Stimulated activated CD4-positive, alpha-beta T cell treated with anti-CD3 and anti-CD28 coated beads, Interleukin-4, amount 100 ng/mL, for 24 hours (primary cell): ENCODE measurements at regions not wholly inside any gene's neighbourhood (a gene's known extent, or its start where the extent isn't known, plus 50 kb on each side); places are given as distances from the start of the nearest gene placed in this dataset.
A peak's percentile ranks its signal among the peaks of the same experiment; 100 is the strongest.
"Not testable (repeated sequence)": the region's sequence is repeated elsewhere in the genome, so short reads cannot be mapped to it uniquely, and the experiment has no call there.

Experiments used
- DNase-seq: peaks from one replicate; pipeline ENCODE4 v3.0.0-alpha.2; 2020

DNA sequence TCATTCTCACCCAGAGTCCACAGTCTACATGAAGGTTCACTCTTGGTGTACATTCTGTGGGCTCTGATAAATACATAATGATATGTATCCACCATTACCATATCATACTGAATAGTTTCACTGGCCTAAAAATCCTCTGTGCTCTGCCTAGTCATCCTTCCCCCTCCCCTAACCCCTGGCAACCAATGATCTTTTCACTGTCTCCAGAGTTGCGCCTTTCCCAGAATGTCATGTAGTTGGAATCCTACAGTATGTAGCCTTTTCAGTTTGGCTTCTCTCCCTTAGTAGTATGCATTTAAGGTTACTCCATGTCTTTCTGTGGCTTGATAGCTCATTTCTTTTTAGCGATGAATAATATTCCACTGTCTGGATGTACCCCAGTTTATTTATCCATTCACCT, 101.3 kb downstream of the NOG start:
- DNase-seq: no peak

DNA sequence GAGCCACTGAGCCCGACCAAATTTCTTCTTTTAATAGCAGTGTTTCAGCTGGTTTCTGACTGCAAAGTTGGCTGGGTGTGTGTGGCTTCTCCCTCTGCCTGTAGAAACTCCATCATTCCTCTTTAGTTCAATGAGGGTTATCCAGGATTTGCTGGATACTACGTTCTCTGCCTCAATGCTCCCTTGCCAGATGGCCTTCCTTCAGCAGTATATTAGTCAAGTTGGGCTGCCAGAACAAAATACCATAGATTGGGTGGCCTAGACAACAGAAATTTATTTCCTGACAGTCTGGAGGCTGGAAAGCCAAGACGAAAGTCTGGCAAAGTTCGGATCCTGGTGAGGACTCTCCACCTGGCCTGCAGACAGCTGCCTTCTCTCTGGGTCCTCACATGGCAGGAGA, 103.7 kb downstream of the NOG start:
- DNase-seq: no peak

DNA sequence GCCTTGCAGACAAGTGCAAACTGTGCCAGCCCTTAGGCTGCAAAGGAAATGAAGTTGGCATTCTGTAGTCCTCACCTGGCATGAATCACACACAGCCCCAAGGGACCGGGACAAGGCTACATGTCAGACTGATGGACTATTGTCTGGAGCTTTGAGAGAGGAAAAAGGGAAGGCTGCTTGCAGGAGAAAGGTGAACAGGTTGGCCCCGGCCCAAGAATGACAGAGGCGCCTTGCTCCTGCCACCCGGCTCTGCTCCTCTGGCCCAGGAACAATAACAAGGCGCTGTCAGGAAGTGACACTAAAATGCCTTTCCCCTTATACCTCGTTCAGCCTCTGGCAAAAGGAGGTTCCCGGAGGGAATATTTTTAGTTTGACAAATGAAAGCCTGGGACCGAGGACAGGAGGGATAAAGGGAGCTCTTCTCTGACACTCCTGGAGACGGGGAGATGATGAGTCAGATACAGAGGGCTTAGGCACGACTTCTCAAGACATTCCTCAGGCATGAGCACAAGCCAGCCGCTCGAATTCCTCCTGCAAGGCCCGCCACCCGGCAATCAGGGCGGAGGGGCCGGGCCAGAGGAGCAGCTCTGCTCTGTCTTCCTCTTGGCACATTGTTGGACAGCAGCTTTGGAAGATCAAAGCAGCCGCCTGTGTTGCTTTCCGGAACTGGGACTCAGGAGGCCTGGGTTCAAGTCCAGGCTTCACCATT, 105.8 kb downstream of the NOG start:
- no peak for DNase-seq

DNA sequence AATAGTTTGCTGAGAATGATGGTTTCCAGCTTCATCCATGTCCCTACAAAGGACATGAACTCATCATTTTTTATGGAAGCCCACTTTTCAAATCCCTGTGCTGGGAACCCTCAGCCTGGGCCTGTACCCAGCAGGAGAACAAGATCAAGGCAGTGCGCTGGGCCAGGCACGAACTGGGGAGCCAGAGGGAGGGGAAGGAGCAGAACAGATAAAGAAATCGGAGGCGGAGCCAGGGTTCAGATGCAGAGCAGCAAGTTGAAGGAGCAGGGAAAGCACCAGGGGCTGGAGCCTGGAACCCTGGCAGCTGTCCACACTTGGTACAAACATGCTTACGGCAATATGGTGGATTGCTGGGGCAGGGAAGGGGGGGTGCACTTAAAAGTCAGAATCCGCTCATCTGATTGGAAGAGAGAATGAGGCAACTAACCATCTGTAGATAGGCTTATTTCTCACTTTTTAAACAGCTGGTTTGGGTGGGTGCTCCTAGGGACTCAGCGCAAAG, 107.5 kb downstream of the NOG start:
- DNase-seq: no peak

DNA sequence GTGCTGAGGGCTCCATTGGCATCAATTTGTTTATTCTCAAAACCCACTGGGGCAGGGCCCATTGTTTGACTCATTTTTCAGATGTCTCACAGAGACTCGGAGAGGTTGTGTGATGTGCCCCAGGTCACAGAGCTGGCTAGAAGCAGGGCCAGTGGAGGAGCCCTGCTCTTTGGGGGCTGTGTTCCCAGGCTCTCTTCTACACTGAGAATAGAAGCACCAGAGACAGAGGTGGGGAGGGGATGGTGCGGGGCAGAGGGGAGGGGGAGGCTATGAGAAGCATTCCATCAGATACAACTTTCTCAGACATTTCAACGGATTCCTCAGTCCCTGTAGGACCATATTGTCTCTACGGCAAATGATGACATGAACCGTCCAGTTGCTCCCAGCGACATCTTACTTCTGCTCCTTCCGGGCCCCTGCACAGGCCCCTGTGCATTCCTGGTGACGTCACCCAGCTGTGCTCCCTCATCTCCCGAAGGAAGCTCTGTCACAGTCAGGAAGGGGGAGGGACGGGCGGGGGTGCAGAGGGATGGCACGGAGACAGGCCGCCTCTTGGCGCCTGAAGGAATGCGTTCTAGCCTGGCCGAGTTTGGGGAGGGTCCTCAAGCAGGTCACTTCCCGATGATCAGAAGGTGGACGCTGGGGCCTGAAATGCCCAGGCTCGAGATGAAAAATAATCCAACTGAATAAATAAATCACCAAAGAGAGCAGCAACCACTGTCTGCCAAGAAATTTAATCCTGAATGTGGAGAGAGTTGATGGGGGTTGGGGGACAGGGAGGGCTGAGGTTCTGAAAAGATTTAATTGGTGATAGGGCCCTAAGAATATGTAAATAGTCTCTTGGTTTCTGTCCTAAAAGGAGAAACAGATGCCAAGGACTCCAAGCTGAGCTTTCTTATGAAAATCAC, 114.1 kb downstream of the NOG start:
- DNase-seq: no peak

DNA sequence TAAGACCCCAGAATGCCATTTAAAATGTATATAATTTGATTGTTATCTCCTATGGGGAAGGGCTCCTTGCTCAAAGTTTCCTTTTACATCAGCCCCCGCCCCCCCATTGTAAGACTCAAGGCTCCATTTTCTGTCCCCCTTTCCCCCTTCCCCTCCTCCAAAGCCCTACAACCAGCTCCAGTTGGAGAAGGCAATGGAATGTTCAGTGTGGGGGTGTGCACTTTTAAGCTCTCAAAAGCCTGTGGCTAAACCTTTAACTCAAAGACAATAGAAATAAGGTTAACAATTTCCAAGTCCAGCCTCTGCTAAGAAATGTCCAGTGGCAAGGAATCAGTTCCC, 114.7 kb downstream of the NOG start:
- DNase-seq: no peak

- no peak for DNase-seq
These were observed 115.3 kb downstream of the NOG start for GRCh38 chr17:56708670-56709410.

GRCh38 chr17:56710986-56711385, 117.5 kb downstream of the NOG start:
- no peak for DNase-seq

- DNase-seq: peak; percentile 81
These were observed 117.9 kb downstream of the C17orf67 start for GRCh38 chr17:56715613-56716357.

DNA sequence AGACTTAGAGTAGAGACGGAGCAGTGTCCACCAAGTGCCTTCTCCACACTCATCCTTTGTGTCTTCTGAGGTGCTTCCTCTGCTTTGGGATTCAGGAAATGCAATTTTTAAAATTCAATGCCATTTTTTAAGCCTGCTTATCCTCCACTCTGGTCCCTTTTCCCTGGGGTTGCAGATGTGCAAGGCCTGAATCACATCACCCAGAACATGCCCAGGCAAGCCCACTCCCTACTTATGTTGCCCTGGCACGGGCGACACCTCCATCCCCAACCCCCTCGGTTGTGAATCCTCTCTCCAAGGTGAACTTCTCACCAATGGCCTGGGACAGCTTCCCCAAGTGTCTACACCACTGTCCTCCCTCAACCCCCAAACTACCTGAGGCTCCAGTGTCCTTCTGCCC, 116.2 kb downstream of the C17orf67 start:
- DNase-seq: no peak

- no peak for DNase-seq
These were observed 115.2 kb downstream of the C17orf67 start for GRCh38 chr17:56718515-56718914.

- DNase-seq: no peak
These were observed 110.3 kb downstream of the C17orf67 start for GRCh38 chr17:56723421-56723820.

- no peak for DNase-seq
These were observed 109.1 kb downstream of the C17orf67 start for GRCh38 chr17:56724664-56725063.

DNA sequence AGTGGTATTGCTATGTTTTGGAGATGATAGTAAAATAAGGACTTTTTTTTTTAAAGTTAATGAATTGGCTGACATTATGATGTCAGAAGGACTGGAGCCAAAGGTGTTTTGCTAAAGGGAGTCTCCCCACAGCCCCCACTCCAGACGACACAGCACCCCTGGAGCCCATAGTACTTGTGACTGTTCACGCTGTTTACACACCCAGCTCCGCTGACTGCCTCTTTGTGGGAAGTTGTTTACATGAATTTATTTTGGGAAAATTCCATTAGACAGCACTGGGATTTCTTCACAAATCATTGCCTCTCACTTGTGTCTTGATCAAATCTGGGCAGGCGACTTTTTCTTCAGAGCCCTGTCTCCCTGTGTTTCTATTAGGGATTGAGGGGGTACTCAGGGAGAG, 108.6 kb downstream of the C17orf67 start:
- no peak for DNase-seq

- no peak for DNase-seq
These were observed 105.7 kb downstream of the C17orf67 start for GRCh38 chr17:56727876-56728617.

- not testable (repeated sequence) for DNase-seq
These were observed 102.6 kb downstream of the C17orf67 start for GRCh38 chr17:56731096-56731495.

DNA sequence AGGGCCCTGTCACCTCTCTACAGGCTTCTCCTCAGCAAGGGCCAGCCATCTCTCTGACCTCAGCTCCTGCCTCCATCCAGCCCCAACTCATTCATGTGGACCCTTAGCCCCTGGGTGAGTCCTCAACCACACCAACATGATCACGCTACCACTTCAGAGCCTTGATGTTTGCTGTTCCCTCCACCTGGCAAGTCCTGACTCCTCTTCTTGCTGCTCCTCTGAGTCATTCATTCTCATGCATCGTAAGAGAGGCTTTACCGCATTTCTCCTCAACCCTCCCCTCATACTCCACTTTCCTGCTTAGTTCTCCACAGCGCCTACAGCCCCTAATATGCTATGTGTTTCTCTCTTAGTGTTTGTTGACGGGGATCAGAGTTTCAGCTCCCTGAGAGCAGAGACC, 99.9 kb downstream of the C17orf67 start:
- DNase-seq: no peak

DNA sequence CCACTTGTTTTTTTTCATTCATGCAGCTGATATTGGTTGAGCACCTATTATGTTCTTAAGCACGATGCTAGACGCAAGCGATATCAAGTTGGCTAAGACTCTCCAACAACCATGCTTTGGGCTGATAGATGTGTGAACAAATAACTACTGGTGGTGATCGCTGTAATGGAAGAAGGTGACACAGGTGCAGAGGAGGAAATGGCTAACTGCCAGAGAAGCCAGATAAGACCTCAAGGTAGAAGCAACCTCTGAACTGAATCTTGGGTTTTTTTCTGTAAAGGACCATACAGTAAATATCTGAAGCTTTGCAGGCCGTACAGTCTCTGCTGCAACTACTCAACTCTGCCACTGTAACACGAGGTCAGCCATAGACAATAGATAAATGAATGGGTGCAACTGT, 97.9 kb downstream of the C17orf67 start:
- no peak for DNase-seq

GRCh38 chr17:56737421-56738161, 96.1 kb downstream of the C17orf67 start:
- no peak for DNase-seq

GRCh38 chr17:56739376-56739775, 94.3 kb downstream of the C17orf67 start:
- DNase-seq: no peak

DNA sequence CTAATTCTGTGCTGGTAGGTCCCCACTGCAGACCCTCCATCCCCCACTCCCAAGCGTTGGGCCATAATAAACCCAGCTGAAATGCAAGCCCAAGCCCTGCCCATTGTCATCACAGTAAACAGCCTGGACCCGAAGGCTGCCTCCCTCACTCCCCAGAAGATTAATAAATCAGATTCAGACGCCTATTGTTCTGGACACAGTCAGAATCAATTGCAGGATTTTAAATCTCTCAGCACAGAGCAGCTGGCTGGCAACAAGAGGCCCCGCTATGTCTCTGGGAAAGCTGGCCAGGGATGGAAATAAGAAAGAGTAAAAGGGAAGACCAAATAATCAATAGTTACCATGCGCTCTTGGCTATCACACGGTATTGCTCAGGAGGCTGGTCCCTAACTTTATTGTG, 93.9 kb downstream of the C17orf67 start:
- no peak for DNase-seq
